ENCODE measurements at regions not wholly inside any gene's neighbourhood (a gene's known extent, or its start where the extent isn't known, plus 50 kb on each side); places are given as distances from the start of the nearest gene placed in this dataset.
A peak's percentile ranks its signal among the peaks of the same experiment; 100 is the strongest.

- Mint-ChIP-seq H3K27me3 (ENCODE audit: low read depth) (no peaks in the 10 kb centered on the region), H3K27ac (no peak overlapping the region), H3K4me1 (peaks cover 15% of the 10 kb centered on the region), H3K9me3 (peaks cover 6% of the 10 kb centered on the region), H3K4me3 (no peak overlapping the region), H3K36me3 (no peaks in the 10 kb centered on the region)
- TF ChIP-seq, protein P1, sequence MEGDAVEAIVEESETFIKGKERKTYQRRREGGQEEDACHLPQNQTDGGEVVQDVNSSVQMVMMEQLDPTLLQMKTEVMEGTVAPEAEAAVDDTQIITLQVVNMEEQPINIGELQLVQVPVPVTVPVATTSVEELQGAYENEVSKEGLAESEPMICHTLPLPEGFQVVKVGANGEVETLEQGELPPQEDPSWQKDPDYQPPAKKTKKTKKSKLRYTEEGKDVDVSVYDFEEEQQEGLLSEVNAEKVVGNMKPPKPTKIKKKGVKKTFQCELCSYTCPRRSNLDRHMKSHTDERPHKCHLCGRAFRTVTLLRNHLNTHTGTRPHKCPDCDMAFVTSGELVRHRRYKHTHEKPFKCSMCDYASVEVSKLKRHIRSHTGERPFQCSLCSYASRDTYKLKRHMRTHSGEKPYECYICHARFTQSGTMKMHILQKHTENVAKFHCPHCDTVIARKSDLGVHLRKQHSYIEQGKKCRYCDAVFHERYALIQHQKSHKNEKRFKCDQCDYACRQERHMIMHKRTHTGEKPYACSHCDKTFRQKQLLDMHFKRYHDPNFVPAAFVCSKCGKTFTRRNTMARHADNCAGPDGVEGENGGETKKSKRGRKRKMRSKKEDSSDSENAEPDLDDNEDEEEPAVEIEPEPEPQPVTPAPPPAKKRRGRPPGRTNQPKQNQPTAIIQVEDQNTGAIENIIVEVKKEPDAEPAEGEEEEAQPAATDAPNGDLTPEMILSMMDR (IDR thresholded peaks at IDR 0.05; ENCODE audit: unreplicated experiment), result no peak
- DNase-seq (ENCODE audit: low spot score in 2 of 2, unreplicated experiment in 2 of 2), result no peak
Measured at GRCh38 chrX:69089203-69089602, 76.0 kb downstream of the PJA1 start.

DNA sequence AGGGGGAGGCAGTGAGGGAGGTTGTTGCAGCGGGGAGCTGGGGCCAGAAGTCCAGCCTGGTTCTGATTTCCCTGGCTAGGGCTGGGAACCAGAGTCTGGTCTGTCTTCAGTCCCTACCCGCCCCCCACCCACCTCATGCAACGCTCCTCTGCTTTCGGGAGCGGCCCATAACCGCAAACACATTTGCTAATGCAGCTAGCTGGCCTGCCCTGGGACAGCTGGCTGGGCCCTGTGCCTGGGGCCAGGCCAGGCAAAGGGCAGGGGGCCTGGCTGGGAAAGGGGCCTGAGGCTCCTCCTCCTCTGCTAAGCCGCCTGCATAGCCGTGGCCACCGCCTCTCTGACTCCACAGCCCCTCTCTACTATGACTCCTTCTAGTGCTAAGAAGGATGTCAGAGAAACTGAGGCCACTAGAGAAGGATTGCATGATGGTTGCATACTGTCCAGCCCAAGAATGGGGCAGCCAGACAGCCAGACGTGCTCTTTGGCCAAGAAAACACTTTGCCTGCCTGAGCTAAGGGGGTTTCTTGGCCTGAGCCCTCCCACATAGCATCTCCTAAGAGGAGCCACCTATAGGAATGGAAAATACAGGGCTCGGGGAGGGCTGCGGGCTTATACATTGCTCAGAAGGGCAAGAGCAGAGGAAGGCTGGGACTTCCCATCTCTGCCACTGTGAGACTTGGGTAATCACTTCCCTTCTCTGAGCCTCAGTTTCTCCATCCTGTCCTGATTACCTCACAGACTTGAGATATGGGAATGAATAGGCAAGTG lies 76.9 kb downstream of the PJA1 start:
- H3K27ac Mint-ChIP-seq, result no peak overlapping the region
- H3K36me3 Mint-ChIP-seq, result no peaks in the 10 kb centered on the region
- TF ChIP-seq, protein P1 (IDR thresholded peaks at IDR 0.05; ENCODE audit: unreplicated experiment), result no peak
- peaks cover 24% of the 10 kb centered on the region for H3K4me1 Mint-ChIP-seq
- DNase-seq (ENCODE audit: low spot score in 2 of 2, unreplicated experiment in 2 of 2), result no peak
- H3K9me3 Mint-ChIP-seq, result peaks cover 6% of the 10 kb centered on the region
- H3K27me3 Mint-ChIP-seq (ENCODE audit: low read depth), result no peaks in the 10 kb centered on the region
- no peak overlapping the region for H3K4me3 Mint-ChIP-seq

DNA sequence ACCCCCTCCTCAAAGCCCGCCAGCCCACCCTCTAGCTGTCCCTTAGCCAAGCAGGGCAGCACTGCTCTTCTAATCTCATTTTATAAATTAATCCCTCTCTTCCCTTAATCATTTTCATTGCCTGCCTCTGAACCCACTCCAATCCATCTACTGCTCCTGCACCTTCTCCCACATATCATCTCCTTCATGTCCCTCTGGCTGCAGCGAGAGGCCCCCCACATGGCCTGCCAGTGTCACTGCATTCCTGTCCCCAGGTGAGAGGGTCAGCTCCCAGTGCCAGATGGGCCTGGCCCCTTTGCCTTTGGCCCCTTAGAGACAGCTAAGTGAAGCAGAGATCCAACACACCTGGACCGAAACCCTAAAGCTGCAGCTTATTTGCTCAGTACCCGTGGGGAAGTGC lies 79.4 kb downstream of the PJA1 start:
- TF ChIP-seq, protein P1 (IDR thresholded peaks at IDR 0.05; ENCODE audit: unreplicated experiment), result no peak
- Mint-ChIP-seq H3K9me3 (peaks cover 6% of the 10 kb centered on the region), H3K4me1 (peaks cover 33% of the 10 kb centered on the region), H3K27me3 (ENCODE audit: low read depth) (no peaks in the 10 kb centered on the region), H3K27ac (no peak overlapping the region), H3K36me3 (no peaks in the 10 kb centered on the region), H3K4me3 (no peak overlapping the region)
- no peak for DNase-seq (ENCODE audit: low spot score in 2 of 2, unreplicated experiment in 2 of 2)

DNA sequence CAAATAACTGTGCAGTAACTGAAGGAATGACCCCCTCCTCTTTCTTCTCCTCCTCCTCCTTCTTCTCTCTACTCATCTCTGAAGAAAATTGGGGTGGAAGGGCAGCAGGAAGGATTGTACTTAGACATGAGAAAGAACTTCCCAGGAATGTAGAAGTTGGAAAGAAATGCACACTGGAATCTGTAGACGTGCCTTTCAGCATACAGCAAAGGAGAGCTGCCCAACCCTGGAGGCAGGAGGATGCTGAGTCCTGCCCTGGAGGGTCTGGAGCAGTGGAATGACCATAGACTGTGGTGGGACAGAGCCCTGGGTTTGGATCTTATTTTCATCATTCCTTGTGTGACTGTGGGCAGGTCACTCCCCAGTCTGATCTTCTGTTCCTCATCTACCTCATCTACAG lies 80.1 kb downstream of the PJA1 start:
- H3K4me3 Mint-ChIP-seq, result no peak overlapping the region
- DNase-seq (ENCODE audit: low spot score in 2 of 2, unreplicated experiment in 2 of 2), result no peak
- TF ChIP-seq, protein P1 (IDR thresholded peaks at IDR 0.05; ENCODE audit: unreplicated experiment), result no peak
- no peaks in the 10 kb centered on the region for H3K36me3 Mint-ChIP-seq
- no peaks in the 10 kb centered on the region for H3K27me3 Mint-ChIP-seq (ENCODE audit: low read depth)
- H3K9me3 Mint-ChIP-seq, result no peaks in the 10 kb centered on the region
- peak overlapping the region; percentile 39 for H3K27ac Mint-ChIP-seq
- peaks cover 35% of the 10 kb centered on the region for H3K4me1 Mint-ChIP-seq

DNA sequence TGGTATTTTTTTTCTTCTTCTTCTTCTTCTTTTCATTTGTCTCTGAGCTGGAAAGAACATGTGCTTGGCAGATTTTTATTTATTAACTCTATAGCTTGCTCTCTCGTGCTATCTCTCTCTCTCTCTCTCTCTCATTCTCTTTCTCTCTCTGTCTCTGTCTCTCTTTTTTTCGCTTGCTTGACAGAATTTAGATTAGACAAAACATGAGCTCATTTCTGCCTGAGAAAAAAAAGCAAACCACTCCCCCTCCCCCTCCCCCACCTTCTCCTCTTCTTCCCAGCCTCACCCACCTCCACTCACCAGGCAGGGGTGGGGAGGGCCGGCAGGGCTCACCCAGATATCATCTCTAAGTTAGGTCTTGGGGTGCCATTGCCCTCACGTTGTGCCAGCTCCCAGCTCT lies 81.5 kb downstream of the PJA1 start:
- Mint-ChIP-seq H3K27ac (peak overlapping the region; percentile 86), H3K9me3 (no peaks in the 10 kb centered on the region), H3K4me3 (no peak overlapping the region), H3K4me1 (peaks cover 36% of the 10 kb centered on the region), H3K27me3 (ENCODE audit: low read depth) (no peaks in the 10 kb centered on the region), H3K36me3 (no peaks in the 10 kb centered on the region)
- TF ChIP-seq, protein P1 (IDR thresholded peaks at IDR 0.05; ENCODE audit: unreplicated experiment), result no peak
- DNase-seq (ENCODE audit: low spot score in 2 of 2, unreplicated experiment in 2 of 2), result no peak

Measured in mesothelial cell of epicardium (in vitro differentiated cells).